ENCODE measurements at regions not wholly inside any gene's neighbourhood (a gene's known extent, or its start where the extent isn't known, plus 50 kb on each side); places are given as distances from the start of the nearest gene placed in this dataset.

- DNase-seq (ENCODE audit: low spot score) = no peak
- Histone ChIP-seq H3K4me3 (ENCODE audit: low read depth in 1 of 3, low read length in 3 of 3) (no peak overlapping the region), H3K27ac (ENCODE audit: low read depth in 1 of 2, low read length in 2 of 2) (no peak overlapping the region), H3K9me3 (ENCODE audit: control insufficient read depth in 4 of 4, low read length in 3 of 4) (no peaks in the 10 kb centered on the region), H3K36me3 (ENCODE audit: control insufficient read depth in 4 of 4, insufficient read depth in 3 of 4, low read depth in 1 of 4, low read length in 3 of 4) (no peaks in the 10 kb centered on the region), H3K4me1 (ENCODE audit: control insufficient read depth in 4 of 4, insufficient read depth in 4 of 4, low read length in 3 of 4) (no peaks in the 10 kb centered on the region), H3K9ac (ENCODE audit: low read depth in 1 of 2, low read length in 2 of 2) (no peak overlapping the region), H3K27me3 (ENCODE audit: control insufficient read depth in 4 of 4, insufficient read depth in 4 of 4, low read length in 3 of 4) (no peaks in the 10 kb centered on the region)
- TF ChIP-seq HNF4A (conservative IDR thresholded peaks at IDR 0.05) = no peak
- TF ChIP-seq CTCF (IDR thresholded peaks at IDR 0.05; ENCODE audit: low read depth, low read length, missing input control) = no peak
- TF ChIP-seq EGR1 (IDR thresholded peaks at IDR 0.05; ENCODE audit: low read depth in 2 of 2) = no peak
- TF ChIP-seq RXRA (IDR thresholded peaks at IDR 0.05) = no peak
- no peak for TF ChIP-seq ZBTB33 (IDR thresholded peaks at IDR 0.05)
- TF ChIP-seq, protein P1, sequence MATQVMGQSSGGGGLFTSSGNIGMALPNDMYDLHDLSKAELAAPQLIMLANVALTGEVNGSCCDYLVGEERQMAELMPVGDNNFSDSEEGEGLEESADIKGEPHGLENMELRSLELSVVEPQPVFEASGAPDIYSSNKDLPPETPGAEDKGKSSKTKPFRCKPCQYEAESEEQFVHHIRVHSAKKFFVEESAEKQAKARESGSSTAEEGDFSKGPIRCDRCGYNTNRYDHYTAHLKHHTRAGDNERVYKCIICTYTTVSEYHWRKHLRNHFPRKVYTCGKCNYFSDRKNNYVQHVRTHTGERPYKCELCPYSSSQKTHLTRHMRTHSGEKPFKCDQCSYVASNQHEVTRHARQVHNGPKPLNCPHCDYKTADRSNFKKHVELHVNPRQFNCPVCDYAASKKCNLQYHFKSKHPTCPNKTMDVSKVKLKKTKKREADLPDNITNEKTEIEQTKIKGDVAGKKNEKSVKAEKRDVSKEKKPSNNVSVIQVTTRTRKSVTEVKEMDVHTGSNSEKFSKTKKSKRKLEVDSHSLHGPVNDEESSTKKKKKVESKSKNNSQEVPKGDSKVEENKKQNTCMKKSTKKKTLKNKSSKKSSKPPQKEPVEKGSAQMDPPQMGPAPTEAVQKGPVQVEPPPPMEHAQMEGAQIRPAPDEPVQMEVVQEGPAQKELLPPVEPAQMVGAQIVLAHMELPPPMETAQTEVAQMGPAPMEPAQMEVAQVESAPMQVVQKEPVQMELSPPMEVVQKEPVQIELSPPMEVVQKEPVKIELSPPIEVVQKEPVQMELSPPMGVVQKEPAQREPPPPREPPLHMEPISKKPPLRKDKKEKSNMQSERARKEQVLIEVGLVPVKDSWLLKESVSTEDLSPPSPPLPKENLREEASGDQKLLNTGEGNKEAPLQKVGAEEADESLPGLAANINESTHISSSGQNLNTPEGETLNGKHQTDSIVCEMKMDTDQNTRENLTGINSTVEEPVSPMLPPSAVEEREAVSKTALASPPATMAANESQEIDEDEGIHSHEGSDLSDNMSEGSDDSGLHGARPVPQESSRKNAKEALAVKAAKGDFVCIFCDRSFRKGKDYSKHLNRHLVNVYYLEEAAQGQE (IDR thresholded peaks at IDR 0.05) = no peak
- TF ChIP-seq TAF1 (conservative IDR thresholded peaks at IDR 0.05) = no peak
- TF ChIP-seq RAD21 (IDR thresholded peaks at IDR 0.05) = no peak
- no peak for TF ChIP-seq GABPA (IDR thresholded peaks at IDR 0.05 in 1 of 2, conservative IDR thresholded peaks at IDR 0.05 in 1 of 2)
- no peak for TF ChIP-seq JUND (IDR thresholded peaks at IDR 0.05)
- TF ChIP-seq YY1 (IDR thresholded peaks at IDR 0.05) = no peak
- no peak for TF ChIP-seq FOXA2 (IDR thresholded peaks at IDR 0.05)
- TF ChIP-seq HNF4G (IDR thresholded peaks at IDR 0.05) = no peak
- TF ChIP-seq ATF3 (IDR thresholded peaks at IDR 0.05) = no peak
- TF ChIP-seq, protein P2, sequence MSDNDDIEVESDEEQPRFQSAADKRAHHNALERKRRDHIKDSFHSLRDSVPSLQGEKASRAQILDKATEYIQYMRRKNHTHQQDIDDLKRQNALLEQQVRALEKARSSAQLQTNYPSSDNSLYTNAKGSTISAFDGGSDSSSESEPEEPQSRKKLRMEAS (IDR thresholded peaks at IDR 0.05) = no peak
- no peak for TF ChIP-seq SP1 (IDR thresholded peaks at IDR 0.05)
- TF ChIP-seq FOXA1 (IDR thresholded peaks at IDR 0.05) = no peak
- TF ChIP-seq NR2F2 (IDR thresholded peaks at IDR 0.05) = no peak
- WGBS = 94% methylated on average over 1 of the region's 1 CpG
Observed at GRCh38 chrX:110413727-110414124, 55.1 kb downstream of the RTL9 start.
